ENCODE measurements at regions not wholly inside any gene's neighbourhood (a gene's known extent, or its start where the extent isn't known, plus 50 kb on each side); places are given as distances from the start of the nearest gene placed in this dataset.

GRCh38 chr17:33789658-33790057 is 465.4 kb upstream of the CCL2 start:
- no peak for DNase-seq

GRCh38 chr17:33797181-33797580 is 457.9 kb upstream of the CCL2 start:
- no peak for DNase-seq

- no peak for DNase-seq
These were observed 456.8 kb upstream of the CCL2 start for GRCh38 chr17:33798308-33798707.

GRCh38 chr17:33802349-33803198 is 452.5 kb upstream of the CCL2 start:
- no peak for DNase-seq

GRCh38 chr17:33803199-33803685 is 451.8 kb upstream of the CCL2 start:
- DNase-seq, result no peak

GRCh38 chr17:33803686-33804085 is 451.4 kb upstream of the CCL2 start:
- DNase-seq, result no peak

- no peak for DNase-seq
These were observed 450.7 kb upstream of the CCL2 start for GRCh38 chr17:33804401-33804800.

GRCh38 chr17:33806631-33807030 is 448.5 kb upstream of the CCL2 start:
- DNase-seq, result no peak

- no peak for DNase-seq
These were observed 445.3 kb upstream of the CCL2 start for GRCh38 chr17:33809748-33810147.

- DNase-seq, result no peak
These were observed 443.9 kb upstream of the CCL2 start for GRCh38 chr17:33811004-33811760.

GRCh38 chr17:33811984-33812577 is 443.0 kb upstream of the CCL2 start:
- DNase-seq, result no peak

- DNase-seq, result no peak
These were observed 440.2 kb upstream of the CCL2 start for GRCh38 chr17:33814852-33815251.

GRCh38 chr17:33816036-33816435 is 439.0 kb upstream of the CCL2 start:
- no peak for DNase-seq

GRCh38 chr17:33816842-33817617 is 438.1 kb upstream of the CCL2 start:
- DNase-seq, result no peak

GRCh38 chr17:33819539-33819938 is 435.5 kb upstream of the CCL2 start:
- DNase-seq, result no peak

GRCh38 chr17:33832262-33832661 is 422.8 kb upstream of the CCL2 start:
- DNase-seq, result no peak

GRCh38 chr17:33837281-33837680 is 417.8 kb upstream of the CCL2 start:
- DNase-seq, result no peak

GRCh38 chr17:33838281-33838680 is 416.8 kb upstream of the CCL2 start:
- DNase-seq, result no peak

GRCh38 chr17:33847900-33848299 is 407.2 kb upstream of the CCL2 start:
- DNase-seq, result no peak

GRCh38 chr17:33848433-33848832 is 406.7 kb upstream of the CCL2 start:
- DNase-seq, result no peak

- no peak for DNase-seq
These were observed 400.5 kb upstream of the CCL2 start for GRCh38 chr17:33854596-33854995.

GRCh38 chr17:33858121-33858520 is 397.0 kb upstream of the CCL2 start:
- DNase-seq, result no peak

- DNase-seq, result no peak
These were observed 396.4 kb upstream of the CCL2 start for GRCh38 chr17:33858682-33859081.
